GM23338 (cell line): ENCODE measurements at regions not wholly inside any gene's neighbourhood (a gene's known extent, or its start where the extent isn't known, plus 50 kb on each side); places are given as distances from the start of the nearest gene placed in this dataset.

ENCODE experiments used
- ATAC-seq: fragments of 200-7000 bp; cut with Tn5 transposase; 3 replicates; pipeline ENCODE4 v1.9.1; 2020
- DNase-seq: peaks from one replicate; pipeline ENCODE4 v3.0.0-alpha.2; 2015; ENCODE audit warnings: low spot score
- H2AFZ ChIP-seq: fragments of 200-600 bp; sonication (generic); 2 replicates; pipeline ENCODE4 v1.8.0; 2016; ENCODE audit warnings: antibody characterized with exemption, mild to moderate bottlenecking, moderate library complexity
- H3F3A ChIP-seq: fragments of 200-600 bp; sonication (generic); replicated peaks from 2 replicates; pipeline ENCODE4 v1.8.0; 2017; ENCODE audit warnings: antibody characterized with exemption, mixed run types, low read depth
- H3K27ac ChIP-seq: fragments of 200-600 bp; sonication (generic); 2 replicates; pipeline ENCODE4 v1.6.1; 2016; ENCODE audit warnings: low read depth
- H3K27me3 ChIP-seq: fragments of 200-600 bp; sonication (generic); 2 replicates; pipeline ENCODE4 v1.8.0; 2016; ENCODE audit warnings: mild to moderate bottlenecking, mixed run types, moderate library complexity; ENCODE audit not compliant: insufficient read depth
- H3K36me3 ChIP-seq: fragments of 200-600 bp; sonication (generic); 2 replicates; pipeline ENCODE4 v1.8.0; 2016; ENCODE audit warnings: mild to moderate bottlenecking; ENCODE audit not compliant: insufficient read depth
- H3K4me1 ChIP-seq: fragments of 200-600 bp; sonication (generic); 2 replicates; pipeline ENCODE4 v1.8.0; 2016; ENCODE audit warnings: mild to moderate bottlenecking, moderate library complexity; ENCODE audit not compliant: insufficient read depth
- H3K4me2 ChIP-seq: fragments of 200-600 bp; sonication (generic); 2 replicates; pipeline ENCODE4 v1.7.1; 2017; ENCODE audit warnings: mixed run types
- H3K4me3 ChIP-seq: fragments of 200-600 bp; sonication (generic); 2 replicates; pipeline ENCODE4 v1.6.1; 2016; ENCODE audit warnings: mixed run types
- H3K79me2 ChIP-seq: fragments of 200-600 bp; sonication (generic); replicated peaks from 2 replicates; pipeline ENCODE4 v1.8.0; 2017; ENCODE audit warnings: mild to moderate bottlenecking; ENCODE audit not compliant: insufficient read depth
- H3K9me2 ChIP-seq: fragments of 200-600 bp; sonication (generic); 2 replicates; pipeline ENCODE4 v1.8.0; 2017; ENCODE audit not compliant: insufficient read depth
- H4K20me1 ChIP-seq: fragments of 200-600 bp; sonication (generic); replicated peaks from 2 replicates; pipeline ENCODE4 v1.8.0; 2017; ENCODE audit warnings: mild to moderate bottlenecking; ENCODE audit not compliant: insufficient read depth
- H3K27ac Mint-ChIP-seq: 2 replicates; pipeline ENCODE4 v1.8.0; 2020; ENCODE audit warnings: inconsistent platforms, mild to moderate bottlenecking, moderate library complexity, mixed read lengths
- H3K27me3 Mint-ChIP-seq: 3 replicates; pipeline ENCODE4 v1.8.0; 2022; ENCODE audit warnings: low read depth, mild to moderate bottlenecking, moderate library complexity, mixed read lengths, inconsistent platforms; ENCODE audit not compliant: insufficient read depth, poor library complexity
- H3K36me3 Mint-ChIP-seq: 3 replicates; pipeline ENCODE4 v1.8.0; 2021; ENCODE audit warnings: low read depth, mild to moderate bottlenecking, inconsistent platforms, moderate library complexity, mixed read lengths
- H3K4me1 Mint-ChIP-seq: 3 replicates; pipeline ENCODE4 v1.8.0; 2020; ENCODE audit warnings: mild to moderate bottlenecking, inconsistent platforms, mixed read lengths
- H3K4me3 Mint-ChIP-seq: 3 replicates; pipeline ENCODE4 v1.8.0; 2021; ENCODE audit warnings: moderate library complexity, mild to moderate bottlenecking, inconsistent platforms, mixed read lengths
- H3K9me3 Mint-ChIP-seq: 3 replicates; pipeline ENCODE4 v1.8.0; 2020; ENCODE audit warnings: moderate library complexity, mild to moderate bottlenecking, inconsistent platforms, mixed read lengths
- CREB1 ChIP-seq: fragments of 250-450 bp; sonication (Bioruptor Pico); IDR thresholded peaks from 2 replicates; pipeline ENCODE4 v1.5.0; 2020; ENCODE audit warnings: low read depth, mild to moderate bottlenecking, moderate library complexity
- CTCF ChIP-seq, 2 experiments: fragments of 200-600 bp in 1 of 2; sonication (generic) in 1 of 2; conservative IDR thresholded peaks; 2 replicates each; pipeline versions ENCODE4 v1.5.1 to v1.6.1; 2016 to 2017; ENCODE audit warnings: antibody characterized with exemption in 2 of 2, low read depth in 2 of 2, mild to moderate bottlenecking in 2 of 2, moderate library complexity in 1 of 2
- ETS1 ChIP-seq: IDR thresholded peaks from 2 replicates; pipeline ENCODE4 v1.6.1; 2016; ENCODE audit warnings: antibody characterized with exemption
- EZH2 ChIP-seq: fragments of 200-600 bp; sonication (generic); IDR thresholded peaks from one replicate; pipeline ENCODE4 v1.8.0; 2017; ENCODE audit warnings: antibody characterized with exemption, mild to moderate bottlenecking, low read depth; ENCODE audit not compliant: unreplicated experiment
- EZH2phosphoT487 ChIP-seq: fragments of 200-600 bp; sonication (generic); IDR thresholded peaks from one replicate; pipeline ENCODE4 v1.8.1; 2018; ENCODE audit warnings: antibody characterized with exemption; ENCODE audit not compliant: unreplicated experiment
- JUNB ChIP-seq: IDR thresholded peaks from one replicate; pipeline ENCODE4 v1.6.1; 2016; ENCODE audit warnings: antibody characterized with exemption; ENCODE audit not compliant: unreplicated experiment
- NANOG ChIP-seq: IDR thresholded peaks from 2 replicates; pipeline ENCODE4 v1.6.1; 2016; ENCODE audit warnings: antibody characterized with exemption, borderline replicate concordance
- POLR2AphosphoS5 ChIP-seq: IDR thresholded peaks from 2 replicates; pipeline ENCODE4 v1.6.1; 2016; ENCODE audit warnings: antibody characterized with exemption, low read depth
- REST ChIP-seq: IDR thresholded peaks from one replicate; pipeline ENCODE4 v1.6.1; 2018; ENCODE audit warnings: antibody characterized with exemption; ENCODE audit not compliant: unreplicated experiment
- STAT1 ChIP-seq: IDR thresholded peaks from one replicate; pipeline ENCODE4 v1.6.1; 2016; ENCODE audit warnings: antibody characterized with exemption; ENCODE audit not compliant: unreplicated experiment
- ZNF114 ChIP-seq: fragments of 250-450 bp; sonication (Bioruptor Pico); IDR thresholded peaks from 2 replicates; pipeline ENCODE4 v1.5.0; 2020; ENCODE audit warnings: mild to moderate bottlenecking, moderate library complexity
- ZNF331 ChIP-seq: fragments of 250-450 bp; sonication (Bioruptor Pico); IDR thresholded peaks from 2 replicates; pipeline ENCODE4 v1.5.0; 2020; ENCODE audit warnings: low read depth, mild to moderate bottlenecking, moderate library complexity
- ZNF462 ChIP-seq: fragments of 250-450 bp; sonication (Bioruptor Pico); IDR thresholded peaks from 2 replicates; pipeline ENCODE4 v1.5.0; 2020; ENCODE audit warnings: mild to moderate bottlenecking, moderate library complexity

- no peak overlapping the region for H3K4me3 ChIP-seq
- peaks cover 6% of the 10 kb centered on the region; the same call in 1 of the 2 replicates for H3K4me1 ChIP-seq
- H3K27ac Mint-ChIP-seq: no peak overlapping the region
- peaks cover 27% of the 10 kb centered on the region for H3K9me3 Mint-ChIP-seq
- no peak overlapping the region for H3K4me3 Mint-ChIP-seq
- DNase-seq (no peak), ATAC-seq (no peak)
- H3K27me3 Mint-ChIP-seq: no peaks in the 10 kb centered on the region
- H3K27ac ChIP-seq: no peak overlapping the region
- no peaks in the 10 kb centered on the region for H3K79me2 ChIP-seq
- H3K4me2 ChIP-seq: no peak overlapping the region
- H2AFZ ChIP-seq: no peak overlapping the region
- TF ChIP-seq EZH2: no peak
- no peak for TF ChIP-seq EZH2phosphoT487
- TF ChIP-seq ETS1: no peak
- no peak for TF ChIP-seq ZNF462
- TF ChIP-seq JUNB: no peak
- no peak for TF ChIP-seq STAT1
- TF ChIP-seq POLR2AphosphoS5: no peak
- no peak for TF ChIP-seq CTCF (conservative IDR thresholded peaks at IDR 0.05; ENCODE audit: low read depth in 2 of 2)
- no peak for TF ChIP-seq NANOG
- no peak for TF ChIP-seq CREB1 (CRISPR knock-in tag)
- TF ChIP-seq REST: no peak
- no peak for TF ChIP-seq ZNF114 (CRISPR knock-in tag)
- TF ChIP-seq ZNF331 (CRISPR knock-in tag): no peak
- H3K9me2 ChIP-seq: 0 out of 2 replicates have a peak, but pooled peaks cover 3% of the 10 kb centered on the region
- no peaks in the 10 kb centered on the region for H4K20me1 ChIP-seq
- H3K36me3 ChIP-seq: no peaks in the 10 kb centered on the region
- no peaks in the 10 kb centered on the region for H3F3A ChIP-seq
- peaks cover 27% of the 10 kb centered on the region for H3K36me3 Mint-ChIP-seq
- no peaks in the 10 kb centered on the region for H3K27me3 ChIP-seq
- H3K4me1 Mint-ChIP-seq: peaks cover 8% of the 10 kb centered on the region; the same call in 2 of the 3 replicates
Measured at GRCh38 chr2:58939388-58939787, 698.3 kb upstream of the FANCL start.
